Motor neuron (in vitro differentiated cells): ENCODE measurements at regions not wholly inside any gene's neighbourhood (a gene's known extent, or its start where the extent isn't known, plus 50 kb on each side); places are given as distances from the start of the nearest gene placed in this dataset.
A peak's percentile ranks its signal among the peaks of the same experiment; 100 is the strongest.
"Not testable (repeated sequence)": the region's sequence is repeated elsewhere in the genome, so short reads cannot be mapped to it uniquely, and the experiment has no call there.

ENCODE experiments used
- ATAC-seq, 8 experiments: fragments of 200-7000 bp; cut with Tn5 transposase; replicated peaks in 6 of 8; 2 replicates each; pipeline ENCODE4 v1.8.0; 2021; ENCODE audit warnings: mild to moderate bottlenecking in 8 of 8, moderate library complexity in 8 of 8
- H3K27ac ChIP-seq, 2 donors: fragments of 250-450 bp; sonication (Bioruptor Pico); 2 replicates each; pipeline ENCODE4 v1.9.0; 2021; ENCODE audit warnings: antibody characterized with exemption in 2 of 2, mild to moderate bottlenecking in 2 of 2, moderate library complexity in 1 of 2
- H3K4me1 ChIP-seq, 2 donors: fragments of 250-450 bp; sonication (Bioruptor Pico); replicated peaks in 1 of 2; 2 replicates each; pipeline ENCODE4 v1.6.1; 2021; ENCODE audit warnings: antibody characterized with exemption in 2 of 2, mild to moderate bottlenecking in 2 of 2, moderate library complexity in 1 of 2
- H3K4me3 ChIP-seq, 5 donors: fragments of 250-450 bp; sonication (Bioruptor Pico); 2 replicates each; pipeline ENCODE4 v1.9.0; 2021; ENCODE audit warnings: antibody characterized with exemption in 5 of 5, mild to moderate bottlenecking in 5 of 5, moderate library complexity in 4 of 5
- WGBS, 10 experiments: fragments of 450-650 bp; shearing (Covaris generic); methylation state at CpG; one replicate each; pipeline ENCODE4 v1.0.0; 2022; 5-methylcytosine and 5-hydroxymethylcytosine counted together
- in situ Hi-C, 9 experiments: fragments of 400-800 bp; cut with MboI; loops; one replicate each; pipeline ENCODE4 v1.15.0; 2021; ENCODE audit warnings: low sequenced_read_pairs in 9 of 9, low pct_unique_long_range_greater_than_20kb in 2 of 9; ENCODE audit not compliant: unreplicated experiment in 9 of 9

DNA sequence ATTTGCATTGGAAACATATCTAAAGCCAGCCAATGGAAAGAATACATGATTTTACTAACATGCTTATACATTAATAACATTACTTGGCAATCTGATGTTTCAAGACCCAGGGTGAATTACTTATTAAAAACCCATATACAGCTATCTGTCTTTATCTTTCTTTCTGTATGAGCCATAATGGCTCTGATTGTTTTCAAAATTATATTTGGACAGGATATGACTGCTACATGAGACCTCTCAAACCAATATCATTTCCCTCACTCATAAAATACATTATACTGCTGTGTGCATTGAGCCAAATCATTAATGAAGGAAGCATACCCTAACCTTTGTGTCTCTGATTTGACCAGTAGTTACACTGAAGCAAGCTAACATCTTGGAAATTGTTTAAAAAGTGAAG is 205.9 kb upstream of the DPYD start:
- ATAC-seq: peak in 1 of 8 experiments; percentile 32
- in situ Hi-C loops: no loop called here
- Histone ChIP-seq H3K4me3 (no peak overlapping the region), H3K27ac (no peak overlapping the region), H3K4me1 (peaks cover 0 to 5% of the 10 kb centered on the region in 2 donors)

DNA sequence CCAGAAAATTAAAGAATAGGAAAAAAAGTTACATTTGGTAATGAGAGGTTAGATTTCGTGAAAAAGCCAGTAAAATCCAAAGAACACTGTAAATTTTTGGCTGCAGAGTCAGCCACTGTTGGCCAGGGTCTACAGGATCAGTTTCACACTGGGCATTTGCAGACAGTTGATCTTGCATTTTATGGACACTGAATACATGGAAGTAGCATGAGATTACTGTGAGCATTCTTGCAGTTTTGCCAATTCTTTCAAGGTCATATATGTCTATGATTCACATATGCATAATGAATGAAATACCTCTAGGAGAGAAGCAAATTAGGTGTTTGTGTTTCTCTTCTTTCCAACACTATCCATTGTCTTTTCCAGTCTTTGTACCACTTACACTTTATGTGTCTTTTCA is 200.8 kb upstream of the DPYD start:
- Histone ChIP-seq H3K4me3 (no peak overlapping the region), H3K27ac (no peak overlapping the region), H3K4me1 (no peaks in the 10 kb centered on the region)
- in situ Hi-C loops: no loop called here
- 0 to 9% (median 0%) methylated on average over 1 of the region's 1 CpG for WGBS, 10 experiments
- ATAC-seq: no peak

DNA sequence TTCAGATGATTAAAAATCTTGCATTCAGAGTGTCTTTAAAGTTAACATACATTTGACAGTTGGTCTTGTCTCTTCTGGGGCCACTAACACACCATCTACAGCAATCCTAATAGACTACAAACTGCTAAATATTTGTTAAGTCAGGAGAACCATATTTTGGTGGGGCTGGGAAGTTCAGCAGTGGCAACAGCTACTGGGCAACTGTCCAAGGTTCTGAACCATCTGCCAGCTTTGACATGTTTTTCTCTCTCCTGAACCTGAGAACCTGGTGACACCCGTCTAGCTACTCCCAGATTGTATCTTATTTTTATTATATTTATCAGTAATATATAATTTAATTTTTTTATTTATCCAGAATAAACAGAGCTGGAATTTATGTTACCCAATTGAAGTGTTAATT is 199.0 kb upstream of the DPYD start:
- WGBS, 10 experiments: 0 to 63% (median 43%) methylated on average over 1 of the region's 1 CpG; no CpG with 5 or more reads in 4 of the 10 experiments
- Histone ChIP-seq H3K27ac (no peak overlapping the region), H3K4me1 (no peaks in the 10 kb centered on the region), H3K4me3 (no peak overlapping the region)
- no peak for ATAC-seq
- in situ Hi-C loops: no loop called here

DNA sequence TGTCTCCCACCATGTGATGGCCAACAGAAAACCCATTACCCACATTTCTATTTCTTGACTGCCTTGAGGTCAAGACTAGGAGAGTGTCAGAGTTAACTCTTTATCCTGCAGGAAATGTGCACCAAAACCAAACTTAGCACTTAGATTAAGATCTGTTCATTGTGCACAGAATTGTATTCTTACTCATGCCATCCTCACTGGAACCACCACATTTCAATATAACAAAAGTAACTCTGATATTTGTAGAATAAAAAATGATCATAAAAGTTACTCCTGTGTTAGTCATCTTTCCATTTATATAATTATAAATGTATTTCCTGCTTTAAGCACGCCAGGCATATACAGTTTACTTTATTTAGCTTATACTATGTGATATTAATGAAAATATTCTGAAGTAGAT is 193.0 kb upstream of the DPYD start:
- in situ Hi-C loops: no loop called here
- 50 to 100% (median 91%) methylated on average over 1 of the region's 1 CpG; no CpG with 5 or more reads in 1 of the 10 experiments for WGBS, 10 experiments
- no peak for ATAC-seq

DNA sequence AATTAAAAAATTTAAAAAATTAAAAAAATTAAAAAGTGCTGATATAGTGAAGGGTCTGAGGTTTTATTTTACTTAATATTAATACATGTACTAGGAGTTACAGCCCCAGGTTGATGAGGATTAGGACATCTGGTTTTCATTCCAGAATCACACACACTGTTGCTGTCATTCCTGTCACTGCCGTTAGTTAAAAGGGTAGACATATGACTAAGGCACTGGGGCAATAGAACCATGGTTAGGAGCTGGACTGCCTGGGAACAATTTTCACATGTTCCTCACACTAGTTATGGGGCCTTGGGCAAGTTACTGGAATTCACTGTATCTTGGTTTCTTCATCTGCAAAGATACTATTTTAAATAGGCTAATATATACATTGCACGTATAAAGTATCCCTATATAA is 191.8 kb upstream of the DPYD start:
- ATAC-seq: no peak
- Histone ChIP-seq H3K4me1 (no peaks in the 10 kb centered on the region), H3K27ac (no peak overlapping the region), H3K4me3 (no peak overlapping the region)
- in situ Hi-C loops: no loop called here
- 65 to 100% (median 93%) methylated on average over 1 to 2 of the region's 2 CpGs; no CpG with 5 or more reads in 1 of the 10 experiments for WGBS, 10 experiments

More for the DNA sequence above, 193.0 kb upstream of the DPYD start:
- Histone ChIP-seq H3K4me3 (no peak overlapping the region), H3K4me1 (no peaks in the 10 kb centered on the region), H3K27ac (no peak overlapping the region)

DNA sequence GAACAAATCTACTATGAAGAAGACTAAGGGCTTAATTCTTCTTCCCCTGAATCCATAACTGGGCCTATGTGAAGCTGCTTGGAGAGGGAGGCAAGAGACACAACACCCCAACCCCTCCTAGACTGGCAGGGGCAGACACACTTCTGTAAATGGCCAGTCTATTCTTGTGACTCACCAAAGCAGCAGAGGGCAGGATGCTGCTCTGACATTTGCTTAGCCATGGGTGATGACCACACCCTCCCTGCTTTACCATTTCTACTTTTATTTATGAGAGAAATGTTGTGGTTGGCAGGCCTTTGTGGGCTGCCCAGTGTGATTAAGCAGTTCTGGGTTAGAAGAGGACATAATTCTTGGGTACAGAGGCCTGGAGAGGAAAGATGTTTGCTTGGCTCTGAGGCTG is 189.8 kb upstream of the DPYD start:
- in situ Hi-C loops: no loop called here
- Histone ChIP-seq H3K4me3 (no peak overlapping the region), H3K27ac (no peak overlapping the region), H3K4me1 (no peaks in the 10 kb centered on the region)
- peak in 4 of 8 experiments; percentile 47 to 98 (median 78) for ATAC-seq

DNA sequence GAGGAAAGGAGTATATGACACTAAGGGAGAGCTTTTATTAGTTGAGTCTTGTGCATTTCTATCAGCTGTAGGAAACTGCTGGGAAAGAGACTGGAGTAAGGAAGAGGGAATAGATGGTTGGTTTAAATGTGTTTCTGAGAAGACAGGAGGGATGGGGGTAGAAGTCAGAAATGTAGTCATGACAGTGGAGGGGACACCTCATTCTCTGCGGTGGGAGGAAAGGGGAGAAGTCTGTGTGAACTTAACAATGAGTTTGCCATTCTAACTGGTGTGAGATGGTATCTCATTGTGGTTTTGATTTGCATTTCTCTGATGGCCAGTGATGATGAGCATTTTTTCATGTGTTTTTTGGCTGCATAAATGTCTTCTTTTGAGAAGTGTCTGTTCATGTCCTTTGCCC is 187.5 kb upstream of the DPYD start:
- ATAC-seq, H3K4me1 ChIP-seq, in situ Hi-C loops, H3K4me3 ChIP-seq, H3K27ac ChIP-seq: not testable (repeated sequence)
- 50 to 100% (median 82%) methylated on average over 1 of the region's 1 CpG; no CpG with 5 or more reads in 6 of the 10 experiments for WGBS, 10 experiments

DNA sequence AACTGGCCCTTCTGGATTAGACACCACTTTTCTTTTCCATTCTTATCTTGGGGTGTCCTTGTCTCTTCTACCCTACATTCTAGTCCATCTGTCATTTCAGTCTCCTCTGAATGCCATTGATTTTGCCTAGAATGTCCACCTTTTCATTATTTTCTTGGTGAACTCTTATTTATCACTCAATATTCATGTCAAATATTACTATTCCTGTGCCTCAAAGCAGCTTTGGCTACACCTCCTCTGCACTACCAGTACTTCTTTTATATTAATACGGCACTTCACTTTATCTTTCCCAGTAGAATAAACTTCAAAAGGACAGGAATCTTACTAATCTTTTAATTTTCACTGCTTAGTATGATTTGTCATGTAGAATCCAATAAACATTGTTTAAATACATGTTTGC is 186.4 kb upstream of the DPYD start:
- 27 to 100% (median 87%) methylated on average over 1 of the region's 1 CpG; no CpG with 5 or more reads in 1 of the 10 experiments for WGBS, 10 experiments
- in situ Hi-C loops: no loop called here
- ATAC-seq: no peak

DNA sequence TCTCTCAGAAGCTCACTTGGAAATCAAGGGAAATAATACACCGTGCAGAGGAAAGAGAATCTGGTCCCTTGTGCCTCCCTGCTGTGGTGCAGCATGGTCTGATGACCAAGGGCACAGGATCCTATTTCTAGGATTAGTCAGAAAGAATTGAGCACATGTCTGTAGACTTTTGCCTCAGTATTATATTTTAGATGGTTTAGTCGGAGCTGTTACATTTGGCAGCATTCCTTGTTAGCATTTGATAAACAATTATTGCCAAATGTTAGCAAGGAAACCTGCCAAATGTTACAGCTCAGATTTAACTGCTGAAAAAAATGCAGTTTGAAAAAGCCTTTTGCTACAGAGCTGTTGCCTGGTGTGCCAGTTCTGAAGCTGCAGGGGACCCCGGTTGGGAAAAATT is 183.5 kb upstream of the DPYD start:
- Histone ChIP-seq H3K4me3 (no peak overlapping the region), H3K4me1 (peaks cover 2 to 4% of the 10 kb centered on the region in 2 donors), H3K27ac (no peak overlapping the region)
- 0 to 100% (median 61%) methylated on average over 1 to 3 of the region's 3 CpGs for WGBS, 10 experiments
- ATAC-seq: peak in 2 of 8 experiments; percentile 42 to 77
- in situ Hi-C loops: no loop called here

More for the DNA sequence above, 186.4 kb upstream of the DPYD start:
- no peaks in the 10 kb centered on the region for H3K4me1 ChIP-seq
- no peak overlapping the region for H3K27ac ChIP-seq
- no peak overlapping the region for H3K4me3 ChIP-seq

DNA sequence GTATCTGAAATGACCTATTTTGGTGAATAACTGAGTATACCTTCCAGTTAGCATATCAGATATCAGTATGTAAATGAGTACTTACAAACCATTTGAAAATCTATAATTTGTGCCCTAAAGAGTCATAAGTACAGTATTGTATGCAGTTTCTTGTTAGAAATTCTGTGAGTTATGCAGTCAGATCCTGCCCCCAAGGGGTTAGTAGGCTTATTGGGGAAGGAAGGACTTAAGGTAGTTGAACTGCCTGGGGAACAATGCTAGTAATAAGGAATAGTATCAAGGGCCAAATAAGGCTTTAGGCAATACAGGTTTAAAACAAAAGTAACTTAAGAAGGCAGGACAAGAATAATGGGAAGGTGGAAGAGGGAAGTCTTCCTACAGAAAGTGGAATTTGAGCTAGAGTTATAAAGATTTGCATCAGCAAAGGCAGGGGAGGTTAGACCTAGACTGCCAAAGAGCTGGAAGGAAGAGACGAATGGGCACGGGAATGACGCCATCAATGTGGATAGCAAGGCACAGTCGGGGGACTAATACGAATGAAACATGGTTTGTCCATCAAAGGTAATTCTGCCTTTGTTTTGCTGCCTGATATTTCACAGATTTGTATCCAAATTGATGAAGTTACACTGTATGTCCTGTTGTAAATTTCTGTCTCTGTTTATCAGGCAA is 182.9 kb upstream of the DPYD start:
- no peak overlapping the region for H3K4me3 ChIP-seq

DNA sequence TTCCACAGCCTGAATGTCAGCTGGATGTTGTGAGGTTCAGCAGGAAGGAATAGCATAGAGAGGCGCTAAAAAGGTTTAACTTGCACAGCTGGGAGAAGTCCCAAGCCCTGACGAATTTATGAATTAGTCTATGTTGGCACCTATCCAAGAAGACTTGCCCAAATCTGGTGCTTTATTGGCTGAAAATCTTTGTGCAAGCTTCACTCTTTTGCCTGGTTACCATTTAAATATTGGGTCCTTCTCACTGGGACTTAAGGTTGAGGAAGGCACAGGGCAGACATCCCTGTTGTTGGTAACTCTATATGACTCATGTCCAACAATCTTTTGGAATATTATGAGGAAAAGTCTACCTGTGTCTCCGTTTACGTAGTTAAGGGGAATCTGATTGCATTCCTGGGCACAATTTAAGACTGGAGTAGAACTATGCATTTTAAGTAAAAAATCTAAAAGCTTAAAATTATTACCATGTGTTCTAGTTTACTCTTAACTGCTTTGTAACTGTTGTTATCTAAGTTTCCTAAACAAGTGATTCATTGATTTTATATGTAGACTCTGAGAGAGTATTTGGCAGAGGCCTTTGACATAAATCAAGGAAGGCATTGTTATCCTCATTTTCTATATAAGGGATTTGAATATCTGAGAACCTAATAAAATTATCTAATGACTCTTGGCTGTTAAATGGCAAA is 181.7 kb upstream of the DPYD start:
- peak in 2 of 8 experiments; percentile 59 to 67 for ATAC-seq
- Histone ChIP-seq H3K4me1 (peaks cover 2 to 9% of the 10 kb centered on the region in 2 donors), H3K4me3 (no peak overlapping the region), H3K27ac (no peak overlapping the region)
- WGBS, 10 experiments: 45 to 100% (median 90%) methylated on average over 2 to 4 of the region's 4 CpGs
- in situ Hi-C loops: no loop called here

More for the DNA sequence above, 182.9 kb upstream of the DPYD start:
- in situ Hi-C loops: no loop called here
- ATAC-seq: peak in 2 of 8 experiments; percentile 19 to 50
- Histone ChIP-seq H3K4me1 (peaks cover 2 to 4% of the 10 kb centered on the region in 2 donors), H3K27ac (no peak overlapping the region)
- WGBS, 10 experiments: 4 to 92% (median 57%) methylated on average over 2 to 5 of the region's 5 CpGs; no CpG with 5 or more reads in 1 of the 10 experiments

DNA sequence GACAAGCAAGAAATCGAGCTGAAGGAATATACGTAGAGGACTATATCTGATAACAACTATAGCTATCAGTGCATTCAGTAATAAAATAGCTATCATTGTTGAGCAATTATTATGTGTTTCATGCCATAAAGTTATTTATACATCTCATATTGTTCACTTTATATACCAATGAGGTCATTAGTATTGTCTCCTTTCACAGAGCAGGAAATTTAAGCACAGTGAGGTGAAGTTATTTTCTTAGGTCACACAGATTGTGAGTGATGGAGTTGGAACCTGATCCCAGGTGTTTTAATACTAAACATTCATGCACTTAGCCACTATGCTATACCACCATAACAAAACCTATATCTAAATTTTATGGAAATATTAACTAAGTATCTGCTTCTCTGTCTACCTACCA is 180.5 kb upstream of the DPYD start:
- H3K4me3 ChIP-seq: no peak overlapping the region
- no peak overlapping the region for H3K27ac ChIP-seq
- peaks cover 2 to 9% of the 10 kb centered on the region in 2 donors for H3K4me1 ChIP-seq
- 90 to 100% (median 93%) methylated on average over 2 of the region's 2 CpGs; no CpG with 5 or more reads in 3 of the 10 experiments for WGBS, 10 experiments
- in situ Hi-C loops: no loop called here
- no peak for ATAC-seq

DNA sequence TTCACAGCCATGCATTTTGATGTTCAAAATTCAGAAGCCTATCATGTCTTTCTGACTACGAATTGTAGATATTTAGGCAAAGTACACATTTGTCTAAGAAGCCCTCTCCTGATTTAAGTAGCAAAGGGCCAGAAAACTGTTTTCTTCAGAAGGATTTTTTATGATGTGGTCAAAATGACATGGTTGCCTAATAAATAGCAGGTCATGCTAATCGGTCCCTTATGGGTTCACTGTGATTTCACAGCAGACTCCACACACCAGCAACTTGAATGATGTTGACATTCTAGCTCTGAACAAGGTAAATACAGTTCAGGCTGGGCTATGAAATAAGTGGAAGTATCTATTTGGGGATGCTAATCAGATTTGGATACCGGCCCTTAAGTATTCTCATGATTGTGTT is 178.7 kb upstream of the DPYD start:
- Histone ChIP-seq H3K27ac (no peak overlapping the region), H3K4me3 (no peak overlapping the region), H3K4me1 (peaks cover 2 to 9% of the 10 kb centered on the region in 2 donors)
- in situ Hi-C loops: loop anchor here in 1 of 9 experiments (25.0 kb wide), 1 partner anchor 363 kb away; no protein-coding TSS in a partner anchor
- ATAC-seq: peak in 2 of 8 experiments; percentile 29 to 31
- WGBS, 10 experiments: 6 to 96% (median 74%) methylated on average over 1 to 3 of the region's 3 CpGs
